ENCODE measurements at regions not wholly inside any gene's neighbourhood (a gene's known extent, or its start where the extent isn't known, plus 50 kb on each side); places are given as distances from the start of the nearest gene placed in this dataset.
"Not testable (repeated sequence)": the region's sequence is repeated elsewhere in the genome, so short reads cannot be mapped to it uniquely, and the experiment has no call there.

DNA sequence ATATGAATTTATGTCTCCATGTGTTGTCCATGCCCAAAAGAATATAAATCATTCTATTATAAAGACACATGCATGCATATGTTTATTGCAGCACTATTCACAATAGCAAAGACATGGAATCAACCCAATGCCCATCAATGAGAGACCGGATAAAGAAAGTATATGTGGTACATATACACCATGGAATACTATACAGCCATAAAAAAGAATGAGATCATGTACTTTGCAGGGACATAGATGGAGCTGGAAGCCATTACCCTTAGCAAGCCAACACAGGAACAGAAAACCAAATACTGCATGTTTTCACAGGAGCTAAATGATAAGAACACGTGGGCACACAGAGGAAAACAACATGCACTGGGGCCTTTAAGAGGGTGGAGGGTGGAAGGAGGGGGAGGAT lies 639.1 kb downstream of the GATA3 start:
- TF ChIP-seq, protein P1, sequence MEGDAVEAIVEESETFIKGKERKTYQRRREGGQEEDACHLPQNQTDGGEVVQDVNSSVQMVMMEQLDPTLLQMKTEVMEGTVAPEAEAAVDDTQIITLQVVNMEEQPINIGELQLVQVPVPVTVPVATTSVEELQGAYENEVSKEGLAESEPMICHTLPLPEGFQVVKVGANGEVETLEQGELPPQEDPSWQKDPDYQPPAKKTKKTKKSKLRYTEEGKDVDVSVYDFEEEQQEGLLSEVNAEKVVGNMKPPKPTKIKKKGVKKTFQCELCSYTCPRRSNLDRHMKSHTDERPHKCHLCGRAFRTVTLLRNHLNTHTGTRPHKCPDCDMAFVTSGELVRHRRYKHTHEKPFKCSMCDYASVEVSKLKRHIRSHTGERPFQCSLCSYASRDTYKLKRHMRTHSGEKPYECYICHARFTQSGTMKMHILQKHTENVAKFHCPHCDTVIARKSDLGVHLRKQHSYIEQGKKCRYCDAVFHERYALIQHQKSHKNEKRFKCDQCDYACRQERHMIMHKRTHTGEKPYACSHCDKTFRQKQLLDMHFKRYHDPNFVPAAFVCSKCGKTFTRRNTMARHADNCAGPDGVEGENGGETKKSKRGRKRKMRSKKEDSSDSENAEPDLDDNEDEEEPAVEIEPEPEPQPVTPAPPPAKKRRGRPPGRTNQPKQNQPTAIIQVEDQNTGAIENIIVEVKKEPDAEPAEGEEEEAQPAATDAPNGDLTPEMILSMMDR (IDR thresholded peaks at IDR 0.05), result not testable (repeated sequence)
- not testable (repeated sequence) for TF ChIP-seq POLR2A (IDR thresholded peaks at IDR 0.05)
